HepG2 (cell line): ENCODE measurements at regions not wholly inside any gene's neighbourhood (a gene's known extent, or its start where the extent isn't known, plus 50 kb on each side); places are given as distances from the start of the nearest gene placed in this dataset.

ENCODE experiments used
- TBX2 ChIP-seq: sonication (generic); formaldehyde crosslinking; IDR thresholded peaks from 2 replicates; pipeline ENCODE4 v1.5.0; 2020; ENCODE audit warnings: missing genetic modification reagents, mild to moderate bottlenecking, borderline replicate concordance
- ZNF777 ChIP-seq: sonication (generic); formaldehyde crosslinking; IDR thresholded peaks from 2 replicates; pipeline ENCODE4 v1.4.0; 2020; ENCODE audit warnings: missing genetic modification reagents

- TF ChIP-seq ZNF777 (CRISPR knock-in tag) (no peak), TBX2 (no peak)
Measured at GRCh38 chr3:79985816-79986215, 218.0 kb upstream of the ROBO1 start.
